ENCODE measurements at regions not wholly inside any gene's neighbourhood (a gene's known extent, or its start where the extent isn't known, plus 50 kb on each side); places are given as distances from the start of the nearest gene placed in this dataset.

GRCh38 chr7:16171928-16172327 is 249.4 kb downstream of the CRPPA start:
- H3K4me1 ChIP-seq (ENCODE audit: low read length): no peaks in the 10 kb centered on the region
- no peaks in the 10 kb centered on the region for H3K27me3 ChIP-seq (ENCODE audit: low read length)
- H3K4me3 ChIP-seq (ENCODE audit: low read length): no peak overlapping the region
- no peaks in the 10 kb centered on the region for H3K9me3 ChIP-seq (ENCODE audit: low read length)
- H3K9me2 ChIP-seq (replicated peaks; ENCODE audit: insufficient read depth, low read length): 0 out of 2 replicates have a peak, but pooled peaks cover 5% of the 10 kb centered on the region
- no peaks in the 10 kb centered on the region for H3K79me2 ChIP-seq (ENCODE audit: low read length)
- H3K4me2 ChIP-seq (ENCODE audit: low read depth, low read length, poor library complexity, severe bottlenecking): no peak overlapping the region
- no peak overlapping the region for H2AFZ ChIP-seq (ENCODE audit: low read length)
- no peaks in the 10 kb centered on the region for H4K20me1 ChIP-seq (ENCODE audit: insufficient read depth, low read depth, low read length)
- DNase-seq: no peak
- no peaks in the 10 kb centered on the region for H3K36me3 ChIP-seq (ENCODE audit: insufficient read depth, low read length)
- no peak overlapping the region for H3K27ac ChIP-seq (ENCODE audit: low read length)
- no peak overlapping the region for H3K9ac ChIP-seq (ENCODE audit: low read length)

- DNase-seq: no peak
- Histone ChIP-seq H3K9me2 (replicated peaks; ENCODE audit: insufficient read depth, low read length) (0 out of 2 replicates have a peak, but pooled peaks cover 5% of the 10 kb centered on the region), H3K4me2 (ENCODE audit: low read depth, low read length, poor library complexity, severe bottlenecking) (no peak overlapping the region), H3K36me3 (ENCODE audit: insufficient read depth, low read length) (no peaks in the 10 kb centered on the region), H4K20me1 (ENCODE audit: insufficient read depth, low read depth, low read length) (no peaks in the 10 kb centered on the region), H3K79me2 (ENCODE audit: low read length) (no peaks in the 10 kb centered on the region), H3K27me3 (ENCODE audit: low read length) (no peaks in the 10 kb centered on the region), H3K27ac (ENCODE audit: low read length) (no peak overlapping the region), H3K9ac (ENCODE audit: low read length) (no peak overlapping the region), H3K9me3 (ENCODE audit: low read length) (no peaks in the 10 kb centered on the region), H2AFZ (ENCODE audit: low read length) (no peak overlapping the region), H3K4me3 (ENCODE audit: low read length) (no peak overlapping the region), H3K4me1 (ENCODE audit: low read length) (no peaks in the 10 kb centered on the region)
Measured at GRCh38 chr7:16170671-16171070, 250.7 kb downstream of the CRPPA start.

GRCh38 chr7:16169537-16169936 is 251.8 kb downstream of the CRPPA start:
- Histone ChIP-seq H3K27me3 (ENCODE audit: low read length) (no peaks in the 10 kb centered on the region), H3K36me3 (ENCODE audit: insufficient read depth, low read length) (no peaks in the 10 kb centered on the region), H3K4me1 (ENCODE audit: low read length) (no peaks in the 10 kb centered on the region), H3K79me2 (ENCODE audit: low read length) (no peaks in the 10 kb centered on the region), H3K4me2 (ENCODE audit: low read depth, low read length, poor library complexity, severe bottlenecking) (no peak overlapping the region), H2AFZ (ENCODE audit: low read length) (no peak overlapping the region), H3K4me3 (ENCODE audit: low read length) (no peak overlapping the region), H3K27ac (ENCODE audit: low read length) (no peak overlapping the region), H3K9me3 (ENCODE audit: low read length) (no peaks in the 10 kb centered on the region), H3K9ac (ENCODE audit: low read length) (no peak overlapping the region), H4K20me1 (ENCODE audit: insufficient read depth, low read depth, low read length) (no peaks in the 10 kb centered on the region), H3K9me2 (replicated peaks; ENCODE audit: insufficient read depth, low read length) (0 out of 2 replicates have a peak, but pooled peaks cover 1% of the 10 kb centered on the region)
- DNase-seq: no peak

DNA sequence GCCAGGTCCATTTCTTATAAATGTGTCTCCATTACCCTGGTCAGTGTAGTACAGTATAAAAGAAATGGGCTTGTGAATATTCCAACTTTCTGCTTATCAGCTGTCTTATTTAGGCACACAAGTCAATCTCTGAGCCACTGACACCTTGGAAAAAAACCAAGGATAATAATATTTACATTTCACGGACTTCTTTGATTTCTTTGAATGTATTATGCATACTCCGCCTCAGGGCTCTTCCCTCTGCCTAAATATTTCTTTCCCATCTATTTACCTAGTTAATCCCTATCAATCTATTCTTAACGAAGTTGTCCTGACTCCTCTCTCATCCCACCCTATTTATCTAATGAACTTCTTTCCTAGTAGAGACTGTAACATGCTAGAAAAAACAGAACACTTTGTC is 253.8 kb downstream of the CRPPA start:
- H3K36me3 ChIP-seq (ENCODE audit: insufficient read depth, low read length): no peaks in the 10 kb centered on the region
- H3K4me3 ChIP-seq (ENCODE audit: low read length): no peak overlapping the region
- no peaks in the 10 kb centered on the region for H3K27me3 ChIP-seq (ENCODE audit: low read length)

GRCh38 chr7:16144361-16144760 is 277.0 kb downstream of the CRPPA start:
- DNase-seq: no peak
- Histone ChIP-seq H3K79me2 (ENCODE audit: low read length) (no peaks in the 10 kb centered on the region), H4K20me1 (ENCODE audit: insufficient read depth, low read depth, low read length) (no peaks in the 10 kb centered on the region), H3K4me1 (ENCODE audit: low read length) (no peaks in the 10 kb centered on the region), H3K27me3 (ENCODE audit: low read length) (no peaks in the 10 kb centered on the region), H3K27ac (ENCODE audit: low read length) (no peak overlapping the region), H3K9me3 (ENCODE audit: low read length) (peaks cover 5% of the 10 kb centered on the region), H3K36me3 (ENCODE audit: insufficient read depth, low read length) (no peaks in the 10 kb centered on the region), H3K9ac (ENCODE audit: low read length) (no peak overlapping the region), H3K9me2 (replicated peaks; ENCODE audit: insufficient read depth, low read length) (no peaks in the 10 kb centered on the region), H2AFZ (ENCODE audit: low read length) (no peak overlapping the region), H3K4me2 (ENCODE audit: low read depth, low read length, poor library complexity, severe bottlenecking) (no peak overlapping the region), H3K4me3 (ENCODE audit: low read length) (no peak overlapping the region)

More for the DNA sequence above, 253.8 kb downstream of the CRPPA start:
- Histone ChIP-seq H3K9me3 (ENCODE audit: low read length) (no peaks in the 10 kb centered on the region), H3K4me1 (ENCODE audit: low read length) (no peaks in the 10 kb centered on the region), H4K20me1 (ENCODE audit: insufficient read depth, low read depth, low read length) (no peaks in the 10 kb centered on the region), H2AFZ (ENCODE audit: low read length) (no peak overlapping the region), H3K9me2 (replicated peaks; ENCODE audit: insufficient read depth, low read length) (no peaks in the 10 kb centered on the region), H3K9ac (ENCODE audit: low read length) (no peak overlapping the region), H3K79me2 (ENCODE audit: low read length) (no peaks in the 10 kb centered on the region), H3K4me2 (ENCODE audit: low read depth, low read length, poor library complexity, severe bottlenecking) (no peak overlapping the region), H3K27ac (ENCODE audit: low read length) (no peak overlapping the region)
- no peak for DNase-seq

GRCh38 chr7:16137944-16138343 is 283.4 kb downstream of the CRPPA start:
- Histone ChIP-seq H3K36me3 (ENCODE audit: insufficient read depth, low read length) (no peaks in the 10 kb centered on the region), H3K27me3 (ENCODE audit: low read length) (no peaks in the 10 kb centered on the region), H4K20me1 (ENCODE audit: insufficient read depth, low read depth, low read length) (no peaks in the 10 kb centered on the region), H3K4me3 (ENCODE audit: low read length) (no peak overlapping the region), H3K9me3 (ENCODE audit: low read length) (no peaks in the 10 kb centered on the region), H3K79me2 (ENCODE audit: low read length) (no peaks in the 10 kb centered on the region), H3K4me1 (ENCODE audit: low read length) (no peaks in the 10 kb centered on the region), H3K4me2 (ENCODE audit: low read depth, low read length, poor library complexity, severe bottlenecking) (no peak overlapping the region), H2AFZ (ENCODE audit: low read length) (no peak overlapping the region), H3K9me2 (replicated peaks; ENCODE audit: insufficient read depth, low read length) (no peaks in the 10 kb centered on the region), H3K9ac (ENCODE audit: low read length) (no peak overlapping the region), H3K27ac (ENCODE audit: low read length) (no peak overlapping the region)
- no peak for DNase-seq

GRCh38 chr7:16136896-16137295 is 284.4 kb downstream of the CRPPA start:
- H3K9me2 ChIP-seq (replicated peaks; ENCODE audit: insufficient read depth, low read length): no peaks in the 10 kb centered on the region
- DNase-seq: no peak
- no peak overlapping the region for H3K4me2 ChIP-seq (ENCODE audit: low read depth, low read length, poor library complexity, severe bottlenecking)
- H3K4me3 ChIP-seq (ENCODE audit: low read length): no peak overlapping the region
- H3K9ac ChIP-seq (ENCODE audit: low read length): no peak overlapping the region
- no peaks in the 10 kb centered on the region for H3K4me1 ChIP-seq (ENCODE audit: low read length)
- no peaks in the 10 kb centered on the region for H3K36me3 ChIP-seq (ENCODE audit: insufficient read depth, low read length)
- no peaks in the 10 kb centered on the region for H3K27me3 ChIP-seq (ENCODE audit: low read length)
- no peak overlapping the region for H2AFZ ChIP-seq (ENCODE audit: low read length)
- H3K79me2 ChIP-seq (ENCODE audit: low read length): no peaks in the 10 kb centered on the region
- no peak overlapping the region for H3K27ac ChIP-seq (ENCODE audit: low read length)
- H4K20me1 ChIP-seq (ENCODE audit: insufficient read depth, low read depth, low read length): no peaks in the 10 kb centered on the region
- no peaks in the 10 kb centered on the region for H3K9me3 ChIP-seq (ENCODE audit: low read length)

- Histone ChIP-seq H3K9me3 (ENCODE audit: low read length) (no peaks in the 10 kb centered on the region), H4K20me1 (ENCODE audit: insufficient read depth, low read depth, low read length) (no peaks in the 10 kb centered on the region), H3K4me1 (ENCODE audit: low read length) (no peaks in the 10 kb centered on the region), H3K9ac (ENCODE audit: low read length) (no peak overlapping the region), H3K27ac (ENCODE audit: low read length) (no peak overlapping the region), H3K36me3 (ENCODE audit: insufficient read depth, low read length) (no peaks in the 10 kb centered on the region), H2AFZ (ENCODE audit: low read length) (no peak overlapping the region), H3K9me2 (replicated peaks; ENCODE audit: insufficient read depth, low read length) (no peaks in the 10 kb centered on the region), H3K4me3 (ENCODE audit: low read length) (no peak overlapping the region), H3K4me2 (ENCODE audit: low read depth, low read length, poor library complexity, severe bottlenecking) (no peak overlapping the region), H3K79me2 (ENCODE audit: low read length) (no peaks in the 10 kb centered on the region), H3K27me3 (ENCODE audit: low read length) (no peaks in the 10 kb centered on the region)
- DNase-seq: no peak
Measured at GRCh38 chr7:16135658-16136057, 285.7 kb downstream of the CRPPA start.

Data from Karpas-422 (cell line).